ENCODE measurements at regions not wholly inside any gene's neighbourhood (a gene's known extent, or its start where the extent isn't known, plus 50 kb on each side); places are given as distances from the start of the nearest gene placed in this dataset.
"Not testable (repeated sequence)": the region's sequence is repeated elsewhere in the genome, so short reads cannot be mapped to it uniquely, and the experiment has no call there.

GRCh38 chr12:14191612-14192011, 173.9 kb upstream of the ATF7IP start:
- Mint-ChIP-seq H3K4me1 (ENCODE audit: low read depth) (no peaks in the 10 kb centered on the region), H3K27ac (no peak overlapping the region), H3K4me3 (no peak overlapping the region), H3K27me3 (ENCODE audit: low read depth) (peaks cover 8% of the 10 kb centered on the region), H3K9me3 (no peaks in the 10 kb centered on the region), H3K36me3 (ENCODE audit: low read depth) (no peaks in the 10 kb centered on the region)
- CTCF ChIA-PET: interaction anchor here (1.0 kb wide), 1 partner anchor 355 kb away, joined by 3 read pairs; no protein-coding TSS in a partner anchor
- no peak for DNase-seq
- intact Hi-C loops (cut with micrococcal nuclease): no loop called here

- Mint-ChIP-seq H3K4me3 (no peak overlapping the region), H3K27ac (no peak overlapping the region), H3K9me3 (no peaks in the 10 kb centered on the region), H3K27me3 (ENCODE audit: low read depth) (peaks cover 5% of the 10 kb centered on the region), H3K36me3 (ENCODE audit: low read depth) (no peaks in the 10 kb centered on the region), H3K4me1 (ENCODE audit: low read depth) (no peaks in the 10 kb centered on the region)
- CTCF ChIA-PET: no interaction called here
- intact Hi-C loops (cut with micrococcal nuclease): no loop called here
- no peak for DNase-seq
These were observed 171.8 kb upstream of the ATF7IP start for GRCh38 chr12:14193639-14194038.

- Mint-ChIP-seq H3K4me1 (ENCODE audit: low read depth) (no peaks in the 10 kb centered on the region), H3K4me3 (no peak overlapping the region), H3K36me3 (ENCODE audit: low read depth) (no peaks in the 10 kb centered on the region), H3K27me3 (ENCODE audit: low read depth) (peaks cover 5% of the 10 kb centered on the region), H3K27ac (no peak overlapping the region), H3K9me3 (no peaks in the 10 kb centered on the region)
- DNase-seq: no peak
- intact Hi-C loops (cut with micrococcal nuclease): no loop called here
- CTCF ChIA-PET: no interaction called here
These were observed 170.9 kb upstream of the ATF7IP start for GRCh38 chr12:14194572-14194971.

- no peaks in the 10 kb centered on the region for H3K27me3 Mint-ChIP-seq (ENCODE audit: low read depth)
- H3K36me3 Mint-ChIP-seq (ENCODE audit: low read depth): no peaks in the 10 kb centered on the region
- H3K27ac Mint-ChIP-seq: no peak overlapping the region
- no peak for DNase-seq
- H3K9me3 Mint-ChIP-seq: peaks cover 5% of the 10 kb centered on the region
- CTCF ChIA-PET: no interaction called here
- intact Hi-C loops (cut with micrococcal nuclease): no loop called here
- no peaks in the 10 kb centered on the region for H3K4me1 Mint-ChIP-seq (ENCODE audit: low read depth)
- H3K4me3 Mint-ChIP-seq: no peak overlapping the region
These were observed 165.9 kb upstream of the ATF7IP start for GRCh38 chr12:14199455-14200198.

GRCh38 chr12:14200598-14200997, 164.9 kb upstream of the ATF7IP start:
- Mint-ChIP-seq H3K27ac (no peak overlapping the region), H3K9me3 (peaks cover 5% of the 10 kb centered on the region), H3K27me3 (ENCODE audit: low read depth) (no peaks in the 10 kb centered on the region), H3K4me1 (ENCODE audit: low read depth) (no peaks in the 10 kb centered on the region), H3K4me3 (no peak overlapping the region), H3K36me3 (ENCODE audit: low read depth) (no peaks in the 10 kb centered on the region)
- CTCF ChIA-PET: no interaction called here
- no peak for DNase-seq
- intact Hi-C loops (cut with micrococcal nuclease): no loop called here

GRCh38 chr12:14201291-14201690, 164.2 kb upstream of the ATF7IP start:
- H3K27me3 Mint-ChIP-seq (ENCODE audit: low read depth): no peaks in the 10 kb centered on the region
- CTCF ChIA-PET: no interaction called here
- intact Hi-C loops (cut with micrococcal nuclease): no loop called here
- no peak for DNase-seq
- peaks cover under 1% of the 10 kb centered on the region for H3K36me3 Mint-ChIP-seq (ENCODE audit: low read depth)
- H3K9me3 Mint-ChIP-seq: peaks cover 6% of the 10 kb centered on the region
- H3K4me3 Mint-ChIP-seq: no peak overlapping the region
- no peaks in the 10 kb centered on the region for H3K4me1 Mint-ChIP-seq (ENCODE audit: low read depth)
- H3K27ac Mint-ChIP-seq: no peak overlapping the region

- Mint-ChIP-seq H3K4me3 (no peak overlapping the region), H3K9me3 (peaks cover 2% of the 10 kb centered on the region), H3K4me1 (ENCODE audit: low read depth) (no peaks in the 10 kb centered on the region), H3K36me3 (ENCODE audit: low read depth) (peaks cover 2% of the 10 kb centered on the region), H3K27ac (no peak overlapping the region), H3K27me3 (ENCODE audit: low read depth) (no peaks in the 10 kb centered on the region)
- intact Hi-C loops (cut with micrococcal nuclease): no loop called here
- no peak for DNase-seq
- CTCF ChIA-PET: interaction anchor here (1.5 kb wide), 1 partner anchor 30 kb away, joined by 3 read pairs; no protein-coding TSS in a partner anchor
These were observed 157.5 kb upstream of the ATF7IP start for GRCh38 chr12:14207905-14208551.

- no peak overlapping the region for H3K4me3 Mint-ChIP-seq
- H3K4me1 Mint-ChIP-seq (ENCODE audit: low read depth): peaks cover 8% of the 10 kb centered on the region
- H3K9me3 Mint-ChIP-seq: no peaks in the 10 kb centered on the region
- DNase-seq: no peak
- no peaks in the 10 kb centered on the region for H3K36me3 Mint-ChIP-seq (ENCODE audit: low read depth)
- no peak overlapping the region for H3K27ac Mint-ChIP-seq
- intact Hi-C loops (cut with micrococcal nuclease): no loop called here
- no peaks in the 10 kb centered on the region for H3K27me3 Mint-ChIP-seq (ENCODE audit: low read depth)
- CTCF ChIA-PET: no interaction called here
These were observed 153.5 kb upstream of the ATF7IP start for GRCh38 chr12:14211947-14212387.

GRCh38 chr12:14213542-14213941, 151.9 kb upstream of the ATF7IP start:
- CTCF ChIA-PET: interaction anchor here (0.5 to 0.9 kb wide), 2 partner anchors 28 to 181 kb away, joined by 3 read pairs; no protein-coding TSS in a partner anchor
- Mint-ChIP-seq H3K27me3 (ENCODE audit: low read depth) (no peaks in the 10 kb centered on the region), H3K36me3 (ENCODE audit: low read depth) (no peaks in the 10 kb centered on the region), H3K9me3 (no peaks in the 10 kb centered on the region), H3K4me1 (ENCODE audit: low read depth) (peaks cover 12% of the 10 kb centered on the region), H3K4me3 (no peak overlapping the region), H3K27ac (no peak overlapping the region)
- intact Hi-C loops (cut with micrococcal nuclease): no loop called here
- no peak for DNase-seq

- DNase-seq: no peak
- H3K9me3 Mint-ChIP-seq: no peaks in the 10 kb centered on the region
- H3K27me3 Mint-ChIP-seq (ENCODE audit: low read depth): no peaks in the 10 kb centered on the region
- CTCF ChIA-PET: interaction anchor here (0.9 kb wide), 1 partner anchor 29 kb away, joined by 3 read pairs; no protein-coding TSS in a partner anchor
- intact Hi-C loops (cut with micrococcal nuclease): no loop called here
- H3K36me3 Mint-ChIP-seq (ENCODE audit: low read depth): no peaks in the 10 kb centered on the region
- H3K4me1 Mint-ChIP-seq (ENCODE audit: low read depth): peaks cover 12% of the 10 kb centered on the region
- no peak overlapping the region for H3K27ac Mint-ChIP-seq
- H3K4me3 Mint-ChIP-seq: no peak overlapping the region
These were observed 151.0 kb upstream of the ATF7IP start for GRCh38 chr12:14214495-14214894.

- intact Hi-C loops (cut with micrococcal nuclease); H3K36me3 Mint-ChIP-seq (ENCODE audit: low read depth); H3K9me3 Mint-ChIP-seq; H3K27me3 Mint-ChIP-seq (ENCODE audit: low read depth); DNase-seq; H3K4me3 Mint-ChIP-seq: not testable (repeated sequence)
- CTCF ChIA-PET: interaction anchor here (0.6 to 0.9 kb wide), 3 partner anchors 27 to 268 kb away, joined by 3 to 4 read pairs (median 3); no protein-coding TSS in a partner anchor
- Mint-ChIP-seq H3K4me1 (ENCODE audit: low read depth) (peaks cover 20% of the 10 kb centered on the region), H3K27ac (peak overlapping the region; percentile 70)
These were observed 149.5 kb upstream of the ATF7IP start for GRCh38 chr12:14215949-14216348.

GRCh38 chr12:14216405-14217294, 148.8 kb upstream of the ATF7IP start:
- CTCF ChIA-PET: interaction anchor here (0.6 to 0.9 kb wide), 2 partner anchors 26 to 31 kb away, joined by 3 to 4 read pairs; no protein-coding TSS in a partner anchor
- peaks cover 9% of the 10 kb centered on the region for H3K9me3 Mint-ChIP-seq
- peaks cover 6% of the 10 kb centered on the region for H3K36me3 Mint-ChIP-seq (ENCODE audit: low read depth)
- no peaks in the 10 kb centered on the region for H3K27me3 Mint-ChIP-seq (ENCODE audit: low read depth)
- peak overlapping the region; percentile 70 for H3K27ac Mint-ChIP-seq
- peaks cover 24% of the 10 kb centered on the region for H3K4me1 Mint-ChIP-seq (ENCODE audit: low read depth)
- intact Hi-C loops (cut with micrococcal nuclease): no loop called here
- no peak for DNase-seq
- H3K4me3 Mint-ChIP-seq: no peak overlapping the region

All from activated naive CD4-positive, alpha-beta T cell treated with anti-CD3 and anti-CD28 coated beads for 36 hours (primary cell).